DOHH2 (cell line): ENCODE measurements at regions not wholly inside any gene's neighbourhood (a gene's known extent, or its start where the extent isn't known, plus 50 kb on each side); places are given as distances from the start of the nearest gene placed in this dataset.

Experiments used
- H3F3A ChIP-seq: fragments of 200-600 bp; sonication (generic), shearing (Covaris generic); 2 replicates; pipeline ENCODE4 v1.6.0; 2016; ENCODE audit warnings: antibody characterized with exemption, mild to moderate bottlenecking; ENCODE audit not compliant: control insufficient read depth, insufficient read depth
- H3K27ac ChIP-seq: fragments of 200-600 bp; sonication (generic); 2 replicates; pipeline ENCODE4 v1.5.1; 2014; ENCODE audit warnings: low read depth, mild to moderate bottlenecking, low read length, moderate library complexity
- H3K27me3 ChIP-seq: fragments of 200-600 bp; sonication (generic); 2 replicates; pipeline ENCODE4 v1.6.1; 2014; ENCODE audit warnings: mild to moderate bottlenecking, low read length, mixed read lengths; ENCODE audit not compliant: control insufficient read depth
- H3K36me3 ChIP-seq: fragments of 200-600 bp; sonication (generic); 2 replicates; pipeline ENCODE4 v1.6.1; 2014; ENCODE audit warnings: mild to moderate bottlenecking, low read length, moderate library complexity, mixed read lengths; ENCODE audit not compliant: control insufficient read depth
- H3K4me1 ChIP-seq: fragments of 200-600 bp; sonication (generic); 2 replicates; pipeline ENCODE4 v1.6.1; 2014; ENCODE audit warnings: mild to moderate bottlenecking, low read length, mixed read lengths; ENCODE audit not compliant: control insufficient read depth
- H3K4me2 ChIP-seq: fragments of 200-600 bp; sonication (generic); 2 replicates; pipeline ENCODE4 v1.6.0; 2014; ENCODE audit warnings: mild to moderate bottlenecking, low read length, moderate library complexity
- H3K4me3 ChIP-seq: fragments of 200-600 bp; sonication (generic); 2 replicates; pipeline ENCODE4 v1.5.1; 2014; ENCODE audit warnings: mild to moderate bottlenecking, low read length, mixed read lengths
- H3K79me2 ChIP-seq: fragments of 200-600 bp; sonication (generic); 2 replicates; pipeline ENCODE4 v1.6.1; 2014; ENCODE audit warnings: mild to moderate bottlenecking, low read length, mixed read lengths; ENCODE audit not compliant: control insufficient read depth
- H3K9me2 ChIP-seq: fragments of 200-600 bp; sonication (generic); replicated peaks from 2 replicates; pipeline ENCODE4 v1.6.1; 2014; ENCODE audit warnings: mild to moderate bottlenecking, low read length, mixed read lengths; ENCODE audit not compliant: control insufficient read depth
- H3K9me3 ChIP-seq: fragments of 200-600 bp; sonication (generic); 2 replicates; pipeline ENCODE4 v1.6.1; 2014; ENCODE audit warnings: antibody characterized with exemption, low read length, mixed read lengths; ENCODE audit not compliant: control insufficient read depth, insufficient read depth
- H4K20me1 ChIP-seq: fragments of 200-600 bp; sonication (generic); 2 replicates; pipeline ENCODE4 v1.6.0; 2014; ENCODE audit warnings: low read depth, mild to moderate bottlenecking, antibody characterized with exemption, low read length, moderate library complexity; ENCODE audit not compliant: control insufficient read depth, insufficient read depth
- CTCF ChIP-seq: fragments of 200-600 bp; sonication (generic); IDR thresholded peaks from one replicate; pipeline ENCODE4 v1.5.1; 2014; ENCODE audit warnings: antibody characterized with exemption, mild to moderate bottlenecking, low read depth, low read length; ENCODE audit not compliant: poor library complexity, severe bottlenecking
- EZH2phosphoT487 ChIP-seq: fragments of 200-600 bp; sonication (generic); IDR thresholded peaks from 2 replicates; pipeline ENCODE4 v1.6.1; 2017; ENCODE audit warnings: borderline replicate concordance, mild to moderate bottlenecking, antibody characterized with exemption, low read length, moderate library complexity, mixed read lengths

- no peaks in the 10 kb centered on the region for H3K9me2 ChIP-seq
- no peaks in the 10 kb centered on the region for H3K27me3 ChIP-seq
- no peaks in the 10 kb centered on the region for H4K20me1 ChIP-seq
- no peak overlapping the region for H3K4me2 ChIP-seq
- no peak overlapping the region for H3K27ac ChIP-seq
- no peaks in the 10 kb centered on the region for H3K9me3 ChIP-seq
- no peaks in the 10 kb centered on the region for H3K4me1 ChIP-seq
- no peaks in the 10 kb centered on the region for H3F3A ChIP-seq
- H3K36me3 ChIP-seq, result no peaks in the 10 kb centered on the region
- TF ChIP-seq EZH2phosphoT487 (no peak), CTCF (no peak)
- H3K79me2 ChIP-seq, result no peaks in the 10 kb centered on the region
- H3K4me3 ChIP-seq, result no peak overlapping the region
Observed at GRCh38 chr5:106862450-106863193, 808.1 kb downstream of the EFNA5 start.

- Histone ChIP-seq H3K36me3 (no peaks in the 10 kb centered on the region), H3K4me2 (no peak overlapping the region), H3K79me2 (no peaks in the 10 kb centered on the region), H4K20me1 (no peaks in the 10 kb centered on the region), H3K9me3 (no peaks in the 10 kb centered on the region), H3K9me2 (no peaks in the 10 kb centered on the region), H3K4me1 (no peaks in the 10 kb centered on the region), H3K27ac (no peak overlapping the region), H3F3A (no peaks in the 10 kb centered on the region), H3K4me3 (no peak overlapping the region), H3K27me3 (no peaks in the 10 kb centered on the region)
- no peak for TF ChIP-seq EZH2phosphoT487
Observed at GRCh38 chr5:106860398-106861044, 810.2 kb downstream of the EFNA5 start.

- no peaks in the 10 kb centered on the region for H4K20me1 ChIP-seq
Observed at GRCh38 chr5:106858616-106859015, 812.1 kb downstream of the EFNA5 start.

More at GRCh38 chr5:106858616-106859015, 812.1 kb downstream of the EFNA5 start:
- Histone ChIP-seq H3K4me3 (no peak overlapping the region), H3K36me3 (no peaks in the 10 kb centered on the region), H3K27me3 (no peaks in the 10 kb centered on the region), H3F3A (no peaks in the 10 kb centered on the region), H3K27ac (no peak overlapping the region), H3K4me1 (no peaks in the 10 kb centered on the region), H3K79me2 (no peaks in the 10 kb centered on the region), H3K4me2 (no peak overlapping the region), H3K9me2 (no peaks in the 10 kb centered on the region), H3K9me3 (no peaks in the 10 kb centered on the region)
- no peak for TF ChIP-seq EZH2phosphoT487
- TF ChIP-seq CTCF, result no peak
